ENCODE measurements at regions not wholly inside any gene's neighbourhood (a gene's known extent, or its start where the extent isn't known, plus 50 kb on each side); places are given as distances from the start of the nearest gene placed in this dataset.

GRCh38 chr12:47026291-47026690 lies 53.1 kb upstream of the PCED1B start:
- BruUV-seq (replicated peaks) = no TSS peak
- CTCF ChIA-PET = interaction anchor here (1.8 kb wide), 1 partner anchor 43 kb away, joined by 5 read pairs; no protein-coding TSS in a partner anchor
- POLR2A ChIA-PET = no interaction called here
- Histone ChIP-seq H4K20me1 (replicated peaks; ENCODE audit: control insufficient read depth, extremely low read depth, insufficient read depth, low read length) (no peaks in the 10 kb centered on the region), H3K27ac (ENCODE audit: insufficient read depth, low read depth, low read length) (no peak overlapping the region), H3K4me3 (replicated peaks in 1 of 3; ENCODE audit: insufficient read depth in 1 of 3, low read depth in 1 of 3, low read length in 3 of 3) (no peak overlapping the region), H3K27me3 (ENCODE audit: control insufficient read depth in 2 of 2, insufficient read depth in 2 of 2, low read length in 2 of 2) (no peaks in the 10 kb centered on the region), H3K9me1 (replicated peaks; ENCODE audit: control insufficient read depth, extremely low read depth, insufficient read depth, low read length) (no peaks in the 10 kb centered on the region), H3K36me3 (ENCODE audit: control insufficient read depth in 2 of 2, extremely low read depth in 1 of 2, insufficient read depth in 2 of 2, low read length in 2 of 2) (no peaks in the 10 kb centered on the region), H3K79me2 (ENCODE audit: control insufficient read depth, insufficient read depth, low read length) (no peaks in the 10 kb centered on the region), H3K9ac (replicated peaks; ENCODE audit: extremely low read depth, insufficient read depth, low read length) (no peak overlapping the region), H3K4me2 (ENCODE audit: insufficient read depth, low read length) (no peak overlapping the region), H2AFZ (ENCODE audit: low read depth, low read length) (no peak overlapping the region), H3K9me3 (replicated peaks; ENCODE audit: control insufficient read depth, insufficient read depth, low read length) (no peaks in the 10 kb centered on the region), H3K4me1 (ENCODE audit: control insufficient read depth, extremely low read depth, insufficient read depth, low read length) (peaks cover 20% of the 10 kb centered on the region)
- DNase-seq (ENCODE audit: low read depth, low spot score) (no peak), FAIRE-seq (no peak)
- TF ChIP-seq FOS (IDR thresholded peaks at IDR 0.05; ENCODE audit: borderline replicate concordance, insufficient read depth, low read length) (no peak), MAX (IDR thresholded peaks at IDR 0.05; ENCODE audit: insufficient read depth, insufficient read length) (no peak), POLR2A (IDR thresholded peaks at IDR 0.05; ENCODE audit: low read depth, low read length) (no peak), EZH2 (IDR thresholded peaks at IDR 0.05; ENCODE audit: borderline replicate concordance, low read depth, low read length, severe bottlenecking) (no peak), POLR2AphosphoS5 (IDR thresholded peaks at IDR 0.05; ENCODE audit: insufficient read depth, low read depth, low read length) (no peak), JUN (IDR thresholded peaks at IDR 0.05; ENCODE audit: borderline replicate concordance, insufficient read depth, insufficient read length, low read depth) (no peak), MYC (IDR thresholded peaks at IDR 0.05; ENCODE audit: low read depth, low read length) (no peak), GATA2 (IDR thresholded peaks at IDR 0.05; ENCODE audit: insufficient read depth, insufficient read length, low read depth, low read length) (no peak)
- TF ChIP-seq, protein P1, sequence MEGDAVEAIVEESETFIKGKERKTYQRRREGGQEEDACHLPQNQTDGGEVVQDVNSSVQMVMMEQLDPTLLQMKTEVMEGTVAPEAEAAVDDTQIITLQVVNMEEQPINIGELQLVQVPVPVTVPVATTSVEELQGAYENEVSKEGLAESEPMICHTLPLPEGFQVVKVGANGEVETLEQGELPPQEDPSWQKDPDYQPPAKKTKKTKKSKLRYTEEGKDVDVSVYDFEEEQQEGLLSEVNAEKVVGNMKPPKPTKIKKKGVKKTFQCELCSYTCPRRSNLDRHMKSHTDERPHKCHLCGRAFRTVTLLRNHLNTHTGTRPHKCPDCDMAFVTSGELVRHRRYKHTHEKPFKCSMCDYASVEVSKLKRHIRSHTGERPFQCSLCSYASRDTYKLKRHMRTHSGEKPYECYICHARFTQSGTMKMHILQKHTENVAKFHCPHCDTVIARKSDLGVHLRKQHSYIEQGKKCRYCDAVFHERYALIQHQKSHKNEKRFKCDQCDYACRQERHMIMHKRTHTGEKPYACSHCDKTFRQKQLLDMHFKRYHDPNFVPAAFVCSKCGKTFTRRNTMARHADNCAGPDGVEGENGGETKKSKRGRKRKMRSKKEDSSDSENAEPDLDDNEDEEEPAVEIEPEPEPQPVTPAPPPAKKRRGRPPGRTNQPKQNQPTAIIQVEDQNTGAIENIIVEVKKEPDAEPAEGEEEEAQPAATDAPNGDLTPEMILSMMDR (IDR thresholded peaks at IDR 0.05; ENCODE audit: extremely low read depth in 1 of 2, insufficient read depth in 1 of 2, low read depth in 1 of 2, low read length in 2 of 2) = no peak
- intact Hi-C loops (cut with micrococcal nuclease) = no loop called here
- dilution Hi-C loops (cut with MboI; ENCODE audit: extremely low pct_ligation_motif_present, low sequenced_read_pairs) = no loop called here

Measured in endothelial cell of umbilical vein (primary cell).